ENCODE measurements at regions not wholly inside any gene's neighbourhood (a gene's known extent, or its start where the extent isn't known, plus 50 kb on each side); places are given as distances from the start of the nearest gene placed in this dataset.

GRCh38 chr18:75677696-75678455 lies 250.4 kb upstream of the SMIM21 start:
- Histone ChIP-seq H3K9me3 (no peaks in the 10 kb centered on the region), H3K4me1 (no peaks in the 10 kb centered on the region), H3K36me3 (no peaks in the 10 kb centered on the region), H3K27me3 (no peaks in the 10 kb centered on the region), H3K4me3 (no peak overlapping the region), H3K27ac (no peak overlapping the region)
- intact Hi-C loops (cut with DNase I; ENCODE audit: low total_unique reads), result no loop called here
- ATAC-seq (no peak), DNase-seq (no peak)
- TF ChIP-seq POLR2A (IDR thresholded peaks at IDR 0.05) (no peak), CTCF (IDR thresholded peaks at IDR 0.05 in 4 of 5, conservative IDR thresholded peaks at IDR 0.05 in 1 of 5) (no peak)
- in situ Hi-C loops (cut with MboI; ENCODE audit: low sequenced_read_pairs in 4 of 4), result no loop called here

- Histone ChIP-seq H3K9me3 (peaks cover 0 to 9% (median 3%) of the 10 kb centered on the region in 3 donors), H3K27me3 (no peaks in the 10 kb centered on the region), H3K27ac (no peak overlapping the region), H3K4me3 (no peak overlapping the region), H3K36me3 (no peaks in the 10 kb centered on the region), H3K4me1 (no peaks in the 10 kb centered on the region)
- in situ Hi-C loops (cut with MboI; ENCODE audit: low sequenced_read_pairs in 4 of 4), result no loop called here
- intact Hi-C loops (cut with DNase I; ENCODE audit: low total_unique reads), result no loop called here
- ATAC-seq, result no peak
- no peak for DNase-seq
- TF ChIP-seq POLR2A (IDR thresholded peaks at IDR 0.05) (no peak), CTCF (IDR thresholded peaks at IDR 0.05 in 4 of 5, conservative IDR thresholded peaks at IDR 0.05 in 1 of 5) (no peak)
These were observed 233.4 kb upstream of the SMIM21 start for GRCh38 chr18:75660932-75661331.

GRCh38 chr18:75659535-75660023 lies 232.1 kb upstream of the SMIM21 start:
- intact Hi-C loops (cut with DNase I; ENCODE audit: low total_unique reads), result no loop called here
- Histone ChIP-seq H3K4me3 (no peak overlapping the region), H3K36me3 (no peaks in the 10 kb centered on the region), H3K9me3 (peaks cover 0 to 9% (median 3%) of the 10 kb centered on the region in 3 donors), H3K27me3 (no peaks in the 10 kb centered on the region), H3K4me1 (no peaks in the 10 kb centered on the region), H3K27ac (no peak overlapping the region)
- no peak for DNase-seq
- no peak for TF ChIP-seq POLR2A (IDR thresholded peaks at IDR 0.05)
- TF ChIP-seq CTCF (IDR thresholded peaks at IDR 0.05 in 4 of 5, conservative IDR thresholded peaks at IDR 0.05 in 1 of 5), result no peak
- no peak for ATAC-seq
- in situ Hi-C loops (cut with MboI; ENCODE audit: low sequenced_read_pairs in 4 of 4), result no loop called here

- no peaks in the 10 kb centered on the region for H3K4me1 ChIP-seq
- TF ChIP-seq CTCF (IDR thresholded peaks at IDR 0.05 in 4 of 5, conservative IDR thresholded peaks at IDR 0.05 in 1 of 5), result no peak
- no peak for TF ChIP-seq POLR2A (IDR thresholded peaks at IDR 0.05)
- intact Hi-C loops (cut with DNase I; ENCODE audit: low total_unique reads) (no loop called here), in situ Hi-C loops (cut with MboI; ENCODE audit: low sequenced_read_pairs in 4 of 4) (no loop called here)
- ATAC-seq (no peak), DNase-seq (no peak)
- H3K27ac ChIP-seq, result no peak overlapping the region
- H3K36me3 ChIP-seq, result no peaks in the 10 kb centered on the region
- peaks cover 0 to 9% (median 3%) of the 10 kb centered on the region in 3 donors for H3K9me3 ChIP-seq
- no peak overlapping the region for H3K4me3 ChIP-seq
- H3K27me3 ChIP-seq, result no peaks in the 10 kb centered on the region
These were observed 230.8 kb upstream of the SMIM21 start for GRCh38 chr18:75658330-75658729.
